Ovary (tissue), 7 donors: ENCODE measurements at regions not wholly inside any gene's neighbourhood (a gene's known extent, or its start where the extent isn't known, plus 50 kb on each side); places are given as distances from the start of the nearest gene placed in this dataset.

Experiments
- DNase-seq, 5 donors: peaks; one replicate each; pipeline ENCODE4 v3.0.0-alpha.2; 2019 to 2020
- H3K27ac ChIP-seq, 2 donors: fragments of 200-600 bp; one replicate each; pipeline versions ENCODE4 v1.5.1 to v1.8.0; 2019 to 2022
- H3K27me3 ChIP-seq: fragments of 200-600 bp; one replicate; pipeline ENCODE4 v1.8.0; 2022
- H3K36me3 ChIP-seq: fragments of 200-600 bp; sonication (generic); one replicate; pipeline ENCODE4 v1.5.1; 2019
- H3K4me1 ChIP-seq: one replicate; pipeline ENCODE4 v1.8.1; 2013; ENCODE audit warnings: mild to moderate bottlenecking, moderate library complexity; ENCODE audit not compliant: insufficient read depth
- H3K4me3 ChIP-seq: fragments of 200-600 bp; sonication (generic); one replicate; pipeline ENCODE4 v1.5.1; 2017
- H3K9me3 ChIP-seq, 2 donors: fragments of 200-600 bp in 1 of 2; sonication (generic) in 1 of 2; one replicate each; pipeline versions ENCODE4 v1.5.1 to v1.8.1; 2013 to 2019; ENCODE audit warnings: mild to moderate bottlenecking in 1 of 2, moderate library complexity in 1 of 2
- CTCF ChIP-seq, 3 donors: fragments of 450-650 bp in 2 of 3; fragments of 200-600 bp in 1 of 3; IDR thresholded peaks; one replicate each; pipeline versions ENCODE4 v1.5.1 to v1.8.0; 2016 to 2022; ENCODE audit warnings: antibody characterized with exemption in 3 of 3, mild to moderate bottlenecking in 1 of 3
- EP300 ChIP-seq: sonication (generic); formaldehyde crosslinking; IDR thresholded peaks from one replicate; pipeline ENCODE4 v1.6.1; 2017; ENCODE audit warnings: antibody characterized with exemption
- POLR2A ChIP-seq: fragments of 450-650 bp; IDR thresholded peaks from one replicate; pipeline ENCODE4 v1.6.1; 2017; ENCODE audit warnings: antibody characterized with exemption, mild to moderate bottlenecking, moderate library complexity
- WGBS, 3 donors: extraction: QIAGEN DNeasy Blood & Tissue Kit in 1 of 3; methylation state at CpG; one replicate each; pipeline versions ENCODE4 v1.1.5 to v1.1.7; 2013 to 2017; 5-methylcytosine and 5-hydroxymethylcytosine counted together
- intact Hi-C, 4 donors: fragments of 100-400 bp; cut with DNase I; formaldehyde crosslinking; loops; one replicate each; pipeline versions ENCODE4 v1.11.0 to v1.15.1; 2022 to 2023
- donor health status: DM: no; HTN: no; CAD: no; lungs with moderate emphysema.
- donor health status: DM: no; HTN: no; CAD: no.
- donor health status: Bipolar disorder and iron deficiency.
- donor health status: DM: no; HTN: no; CAD: no.
- donor health status: DM: yes; HTN: yes; CAD: no.

GRCh38 chr9:105091004-105091640, 153.3 kb upstream of the SLC44A1 start:
- H3K36me3 ChIP-seq, result no peaks in the 10 kb centered on the region
- no peaks in the 10 kb centered on the region for H3K4me1 ChIP-seq
- 77 to 78% (median 78%) methylated on average over 4 of the region's 4 CpGs for WGBS, 3 donors
- intact Hi-C loops, result no loop called here
- H3K9me3 ChIP-seq, result no peaks in the 10 kb centered on the region
- H3K27me3 ChIP-seq, result no peaks in the 10 kb centered on the region
- TF ChIP-seq EP300, result no peak
- TF ChIP-seq CTCF (IDR thresholded peaks at IDR 0.05), result no peak
- TF ChIP-seq POLR2A, result no peak
- no peak overlapping the region for H3K27ac ChIP-seq
- no peak overlapping the region for H3K4me3 ChIP-seq
- no peak for DNase-seq

GRCh38 chr9:105093685-105094084, 150.8 kb upstream of the SLC44A1 start:
- 76 to 87% (median 84%) methylated on average over 1 of the region's 1 CpG for WGBS, 3 donors
- H3K27me3 ChIP-seq, result no peaks in the 10 kb centered on the region
- no peak overlapping the region for H3K4me3 ChIP-seq
- intact Hi-C loops, result no loop called here
- no peak for DNase-seq
- no peaks in the 10 kb centered on the region for H3K4me1 ChIP-seq
- no peaks in the 10 kb centered on the region for H3K9me3 ChIP-seq
- H3K27ac ChIP-seq, result no peak overlapping the region
- TF ChIP-seq CTCF (IDR thresholded peaks at IDR 0.05) (no peak), EP300 (no peak), POLR2A (no peak)
- H3K36me3 ChIP-seq, result no peaks in the 10 kb centered on the region

GRCh38 chr9:105098370-105098769, 146.1 kb upstream of the SLC44A1 start:
- Histone ChIP-seq H3K36me3 (no peaks in the 10 kb centered on the region), H3K4me1 (no peaks in the 10 kb centered on the region), H3K27ac (no peak overlapping the region), H3K4me3 (no peak overlapping the region), H3K27me3 (no peaks in the 10 kb centered on the region), H3K9me3 (no peaks in the 10 kb centered on the region)
- intact Hi-C loops, result no loop called here
- TF ChIP-seq EP300, result no peak
- DNase-seq, result no peak
- WGBS, 3 donors, result 30 to 77% (median 54%) methylated on average over 2 of the region's 2 CpGs

- DNase-seq, result no peak
- no peaks in the 10 kb centered on the region for H3K9me3 ChIP-seq
- no peak for TF ChIP-seq CTCF (IDR thresholded peaks at IDR 0.05)
- no peak for TF ChIP-seq POLR2A
- TF ChIP-seq EP300, result no peak
- H3K4me3 ChIP-seq, result no peak overlapping the region
- no peaks in the 10 kb centered on the region for H3K27me3 ChIP-seq
- H3K27ac ChIP-seq, result no peak overlapping the region
- no peaks in the 10 kb centered on the region for H3K36me3 ChIP-seq
- 83 to 86% (median 84%) methylated on average over 3 of the region's 3 CpGs for WGBS, 3 donors
- intact Hi-C loops, result no loop called here
- H3K4me1 ChIP-seq, result no peaks in the 10 kb centered on the region
These were observed 140.7 kb upstream of the SLC44A1 start for GRCh38 chr9:105103776-105104175.

- intact Hi-C loops, result no loop called here
- Histone ChIP-seq H3K27ac (no peak overlapping the region), H3K4me3 (no peak overlapping the region), H3K4me1 (no peaks in the 10 kb centered on the region), H3K36me3 (no peaks in the 10 kb centered on the region), H3K9me3 (no peaks in the 10 kb centered on the region), H3K27me3 (no peaks in the 10 kb centered on the region)
- no peak for DNase-seq
- 90 to 94% (median 91%) methylated on average over 5 of the region's 5 CpGs for WGBS, 3 donors
- no peak for TF ChIP-seq EP300
- no peak for TF ChIP-seq POLR2A
These were observed 130.1 kb upstream of the SLC44A1 start for GRCh38 chr9:105114318-105114717.
